Mesendoderm (in vitro differentiated cells): ENCODE measurements at regions not wholly inside any gene's neighbourhood (a gene's known extent, or its start where the extent isn't known, plus 50 kb on each side); places are given as distances from the start of the nearest gene placed in this dataset.

Experiments
- DNase-seq: peaks from one replicate; pipeline ENCODE4 v3.0.0; 2013
- H2AK5ac ChIP-seq: 2 replicates; pipeline ENCODE4 v1.6.1; 2013; ENCODE audit warnings: low read length, inconsistent platforms
- H2BK120ac ChIP-seq: 2 replicates; pipeline ENCODE4 v1.6.1; 2013; ENCODE audit warnings: low read depth, mild to moderate bottlenecking, low read length, moderate library complexity, mixed read lengths
- H2BK15ac ChIP-seq: replicated peaks from 2 replicates; pipeline ENCODE4 v1.6.1; 2013; ENCODE audit warnings: low read depth, mild to moderate bottlenecking, moderate library complexity
- H2BK5ac ChIP-seq: 2 replicates; pipeline ENCODE4 v1.6.1; 2013; ENCODE audit warnings: low read length, inconsistent platforms
- H3K18ac ChIP-seq: 2 replicates; pipeline ENCODE4 v1.6.1; 2013; ENCODE audit warnings: mild to moderate bottlenecking, low read length, mixed read lengths
- H3K23ac ChIP-seq: one replicate; pipeline ENCODE4 v1.6.1; 2013; ENCODE audit warnings: low read length
- H3K27ac ChIP-seq: 2 replicates; pipeline ENCODE4 v1.5.1; 2013; ENCODE audit warnings: low read depth, mild to moderate bottlenecking, inconsistent platforms, low read length, moderate library complexity
- H3K27me3 ChIP-seq: 2 replicates; pipeline ENCODE4 v1.6.1; 2013; ENCODE audit warnings: low read length, control low read depth, mild to moderate bottlenecking, inconsistent platforms; ENCODE audit not compliant: insufficient read depth, poor library complexity
- H3K36me3 ChIP-seq: 2 replicates; pipeline ENCODE4 v1.6.1; 2013; ENCODE audit warnings: low read length, inconsistent platforms; ENCODE audit not compliant: control insufficient read depth, insufficient read depth
- H3K4ac ChIP-seq: one replicate; pipeline ENCODE4 v1.6.1; 2013; ENCODE audit warnings: low read depth, mild to moderate bottlenecking, low read length, moderate library complexity
- H3K4me1 ChIP-seq: 2 replicates; pipeline ENCODE4 v1.6.1; 2013; ENCODE audit warnings: low read depth, low read length, inconsistent platforms; ENCODE audit not compliant: control insufficient read depth
- H3K4me2 ChIP-seq: 2 replicates; pipeline ENCODE4 v1.6.1; 2013; ENCODE audit warnings: low read length
- H3K4me3 ChIP-seq: 2 replicates; pipeline ENCODE4 v1.5.1; 2013; ENCODE audit warnings: mild to moderate bottlenecking, low read length
- H3K56ac ChIP-seq: one replicate; pipeline ENCODE4 v1.6.1; 2013; ENCODE audit warnings: low read length
- H3K79me1 ChIP-seq: 2 replicates; pipeline ENCODE4 v1.6.1; 2013; ENCODE audit warnings: low read length, inconsistent platforms
- H3K79me2 ChIP-seq: 2 replicates; pipeline ENCODE4 v1.6.1; 2013; ENCODE audit warnings: mild to moderate bottlenecking, low read length; ENCODE audit not compliant: control insufficient read depth, insufficient read depth
- H3K9ac ChIP-seq: 2 replicates; pipeline ENCODE4 v1.6.1; 2013; ENCODE audit warnings: low read length, inconsistent platforms
- H4K5ac ChIP-seq: one replicate; pipeline ENCODE4 v1.6.1; 2013; ENCODE audit warnings: low read length
- H4K8ac ChIP-seq: one replicate; pipeline ENCODE4 v1.6.1; 2013; ENCODE audit warnings: low read depth, mild to moderate bottlenecking, control low read depth, low read length, moderate library complexity
- WGBS: extraction: QIAGEN DNeasy Blood & Tissue Kit; methylation state at CpG from one replicate; pipeline ENCODE4 v1.1.7; 2013; ENCODE audit warnings: low lambda C conversion rate, missing lambda C conversion rate; ENCODE audit not compliant: insufficient coverage; ENCODE audit errors: extremely low coverage; 5-methylcytosine and 5-hydroxymethylcytosine counted together

- Histone ChIP-seq H3K18ac (no peak overlapping the region), H2BK15ac (no peak overlapping the region), H4K8ac (no peak overlapping the region), H3K4me1 (no peaks in the 10 kb centered on the region), H3K79me2 (no peaks in the 10 kb centered on the region), H3K56ac (no peak overlapping the region), H3K4me2 (no peak overlapping the region), H2BK120ac (no peak overlapping the region), H2AK5ac (no peak overlapping the region), H3K79me1 (no peaks in the 10 kb centered on the region), H3K4ac (no peak overlapping the region), H2BK5ac (no peak overlapping the region), H3K4me3 (no peak overlapping the region), H3K36me3 (no peaks in the 10 kb centered on the region), H4K5ac (no peak overlapping the region), H3K27ac (no peak overlapping the region), H3K9ac (no peak overlapping the region), H3K23ac (no peak overlapping the region), H3K27me3 (no peaks in the 10 kb centered on the region)
- no peak for DNase-seq
Measured at GRCh38 chr5:112065781-112066180, 308.8 kb upstream of the NREP start.

DNA sequence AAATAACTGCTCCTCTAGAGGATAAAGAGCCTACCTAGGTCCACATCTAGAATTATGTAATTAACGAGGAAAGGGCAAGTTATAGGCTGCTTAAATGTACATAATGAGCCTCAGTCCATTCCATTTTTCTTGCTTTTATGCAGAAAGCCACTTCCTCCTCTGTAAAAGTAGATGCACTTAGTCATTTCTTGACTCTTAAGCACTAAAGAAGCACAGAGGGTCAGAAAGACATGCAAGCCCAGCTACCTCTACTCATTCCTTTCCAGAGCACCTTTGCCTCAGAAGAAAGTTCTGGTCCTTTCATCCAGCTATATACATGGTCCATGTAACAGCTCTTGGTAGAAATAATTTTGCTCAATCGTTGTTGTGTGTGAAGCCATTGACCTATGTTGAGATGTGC is 308.0 kb upstream of the NREP start:
- Histone ChIP-seq H2BK120ac (no peak overlapping the region), H3K27ac (no peak overlapping the region), H3K18ac (no peak overlapping the region), H3K4me2 (no peak overlapping the region), H2BK5ac (no peak overlapping the region), H3K9ac (no peak overlapping the region), H3K4me3 (no peak overlapping the region), H3K79me1 (no peaks in the 10 kb centered on the region), H3K36me3 (no peaks in the 10 kb centered on the region), H4K8ac (no peak overlapping the region), H4K5ac (no peak overlapping the region), H3K56ac (no peak overlapping the region), H3K27me3 (no peaks in the 10 kb centered on the region), H3K79me2 (no peaks in the 10 kb centered on the region), H3K4me1 (no peaks in the 10 kb centered on the region), H3K4ac (no peak overlapping the region), H3K23ac (no peak overlapping the region), H2BK15ac (no peak overlapping the region), H2AK5ac (no peak overlapping the region)
- WGBS: no CpG with 5 or more reads among the region's 2 CpGs
- DNase-seq: no peak

DNA sequence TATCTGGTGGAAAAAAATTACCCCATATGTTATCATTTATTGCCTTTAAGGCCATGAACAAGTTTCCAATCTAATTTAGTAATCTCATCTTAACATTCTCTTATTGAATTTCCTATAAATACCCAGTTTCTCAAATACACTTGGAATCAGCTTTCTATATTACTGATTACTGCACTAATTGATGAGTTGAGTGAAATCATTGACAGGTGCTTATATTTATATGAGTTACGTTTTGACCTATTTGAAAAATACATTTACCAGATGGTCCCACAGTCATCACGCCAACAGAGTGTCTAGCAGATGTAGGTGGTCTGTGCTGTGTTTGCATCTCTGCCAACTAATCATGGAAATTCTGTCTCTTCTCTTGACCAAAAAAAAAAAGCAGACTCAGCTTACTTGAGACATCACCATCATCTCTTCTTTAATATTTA is 307.3 kb upstream of the NREP start:
- H3K4me1 ChIP-seq: no peaks in the 10 kb centered on the region
- H3K18ac ChIP-seq: no peak overlapping the region
- H3K27ac ChIP-seq: no peak overlapping the region
- no peak overlapping the region for H3K4me3 ChIP-seq
- WGBS: no CpG with 5 or more reads among the region's 2 CpGs
- H3K23ac ChIP-seq: no peak overlapping the region
- no peaks in the 10 kb centered on the region for H3K79me1 ChIP-seq
- H2AK5ac ChIP-seq: no peak overlapping the region
- H4K5ac ChIP-seq: no peak overlapping the region
- no peak overlapping the region for H4K8ac ChIP-seq
- no peaks in the 10 kb centered on the region for H3K79me2 ChIP-seq
- no peak for DNase-seq
- H2BK5ac ChIP-seq: no peak overlapping the region
- no peak overlapping the region for H3K56ac ChIP-seq
- no peak overlapping the region for H3K4ac ChIP-seq
- H3K27me3 ChIP-seq: no peaks in the 10 kb centered on the region
- H3K4me2 ChIP-seq: no peak overlapping the region
- H2BK120ac ChIP-seq: no peak overlapping the region
- no peaks in the 10 kb centered on the region for H3K36me3 ChIP-seq
- H2BK15ac ChIP-seq: no peak overlapping the region
- H3K9ac ChIP-seq: no peak overlapping the region

DNA sequence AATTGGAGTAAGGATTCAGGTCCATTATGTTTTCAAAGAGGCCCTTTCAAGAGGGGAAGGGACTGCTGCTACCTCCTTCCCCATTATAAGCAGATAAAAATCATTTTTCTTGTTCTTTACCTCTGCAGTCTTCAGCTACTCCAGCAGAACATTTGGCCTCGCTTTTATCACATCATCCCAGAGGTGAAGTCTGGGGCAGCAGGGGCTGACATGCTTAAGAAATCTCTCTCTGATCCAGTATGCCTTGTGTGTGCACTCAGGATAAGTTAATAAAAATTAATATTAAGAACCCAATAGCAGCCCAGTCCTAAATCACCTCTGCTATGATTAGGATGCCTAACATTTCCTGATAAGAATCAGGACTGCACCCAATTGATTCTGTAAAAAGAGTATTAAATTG is 306.9 kb upstream of the NREP start:
- no peaks in the 10 kb centered on the region for H3K79me2 ChIP-seq
- H2BK15ac ChIP-seq: no peak overlapping the region
- H3K27me3 ChIP-seq: no peaks in the 10 kb centered on the region
- no peak overlapping the region for H3K27ac ChIP-seq
- no peak overlapping the region for H3K4me2 ChIP-seq
- no peak overlapping the region for H2BK120ac ChIP-seq
- H2BK5ac ChIP-seq: no peak overlapping the region
- H3K36me3 ChIP-seq: no peaks in the 10 kb centered on the region
- no peak overlapping the region for H3K56ac ChIP-seq
- H3K4ac ChIP-seq: no peak overlapping the region
- H3K79me1 ChIP-seq: no peaks in the 10 kb centered on the region
- H3K23ac ChIP-seq: no peak overlapping the region
- no peak overlapping the region for H2AK5ac ChIP-seq
- H4K8ac ChIP-seq: no peak overlapping the region
- H3K9ac ChIP-seq: no peak overlapping the region
- H3K4me1 ChIP-seq: no peaks in the 10 kb centered on the region
- no peak for DNase-seq
- no peak overlapping the region for H3K18ac ChIP-seq
- H3K4me3 ChIP-seq: no peak overlapping the region
- no CpG with 5 or more reads among the region's 1 CpG for WGBS
- no peak overlapping the region for H4K5ac ChIP-seq

DNA sequence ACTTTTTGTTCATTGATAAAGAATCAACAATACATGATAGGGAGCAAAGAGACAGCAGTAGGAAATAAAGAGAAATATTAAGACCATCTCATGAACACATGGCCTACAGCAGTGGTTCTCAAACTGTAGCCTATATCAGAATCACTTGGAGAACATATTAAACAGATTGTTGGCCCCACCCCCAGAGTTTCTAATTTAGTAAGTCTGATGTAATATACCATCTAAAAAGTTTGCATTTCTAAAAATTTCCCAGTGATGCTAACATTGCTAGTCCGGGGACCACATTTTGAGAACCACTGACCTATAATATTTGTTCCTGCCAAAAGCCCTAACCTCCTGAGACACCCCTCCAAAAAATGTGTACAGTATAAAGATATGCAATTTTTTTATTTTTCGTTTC is 306.2 kb upstream of the NREP start:
- Histone ChIP-seq H3K4me1 (no peaks in the 10 kb centered on the region), H3K79me1 (no peaks in the 10 kb centered on the region), H3K4me2 (no peak overlapping the region), H2AK5ac (no peak overlapping the region), H3K4ac (no peak overlapping the region), H2BK120ac (no peak overlapping the region), H3K79me2 (no peaks in the 10 kb centered on the region), H3K36me3 (no peaks in the 10 kb centered on the region), H3K4me3 (no peak overlapping the region), H3K27me3 (no peaks in the 10 kb centered on the region), H3K23ac (no peak overlapping the region), H3K56ac (no peak overlapping the region), H3K9ac (no peak overlapping the region), H3K18ac (no peak overlapping the region), H4K8ac (no peak overlapping the region), H2BK5ac (no peak overlapping the region), H2BK15ac (no peak overlapping the region), H3K27ac (no peak overlapping the region), H4K5ac (no peak overlapping the region)
- no CpG with 5 or more reads among the region's 2 CpGs for WGBS
- no peak for DNase-seq

DNA sequence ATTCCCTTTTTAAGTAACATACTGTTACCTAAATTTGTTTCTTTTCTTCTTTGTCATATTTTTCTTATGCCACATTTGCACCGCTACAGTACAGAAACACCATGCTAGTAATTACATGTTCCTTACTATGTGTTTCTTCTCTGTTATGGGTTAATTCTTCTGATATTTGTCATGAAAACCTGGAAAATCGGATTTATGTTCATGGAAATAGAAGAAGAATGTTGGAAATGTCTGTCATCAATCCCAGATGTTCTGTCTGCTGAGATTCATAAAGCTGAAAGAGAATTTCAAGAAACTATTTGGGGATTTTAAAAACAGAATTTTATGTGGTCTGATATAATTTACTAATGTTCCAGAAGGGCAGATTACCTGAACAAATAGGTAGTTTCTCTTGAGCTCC is 305.2 kb upstream of the NREP start:
- Histone ChIP-seq H2BK15ac (no peak overlapping the region), H3K56ac (no peak overlapping the region), H3K18ac (no peak overlapping the region), H2AK5ac (no peak overlapping the region), H2BK120ac (no peak overlapping the region), H3K4me1 (no peaks in the 10 kb centered on the region), H3K9ac (no peak overlapping the region), H4K5ac (no peak overlapping the region), H3K23ac (no peak overlapping the region), H2BK5ac (no peak overlapping the region), H3K27ac (no peak overlapping the region), H4K8ac (no peak overlapping the region), H3K79me1 (no peaks in the 10 kb centered on the region), H3K4ac (no peak overlapping the region), H3K27me3 (no peaks in the 10 kb centered on the region), H3K4me3 (no peak overlapping the region), H3K79me2 (no peaks in the 10 kb centered on the region), H3K36me3 (no peaks in the 10 kb centered on the region), H3K4me2 (no peak overlapping the region)
- WGBS: no CpG with 5 or more reads among the region's 2 CpGs
- DNase-seq: no peak
